Chondrocyte (in vitro differentiated cells): ENCODE measurements at regions not wholly inside any gene's neighbourhood (a gene's known extent, or its start where the extent isn't known, plus 50 kb on each side); places are given as distances from the start of the nearest gene placed in this dataset.
"Not testable (repeated sequence)": the region's sequence is repeated elsewhere in the genome, so short reads cannot be mapped to it uniquely, and the experiment has no call there.

Source experiments
- DNase-seq: peaks from one replicate; pipeline ENCODE4 v3.0.0; 2021; ENCODE audit warnings: mixed read lengths, low spot score
- H3K27ac Mint-ChIP-seq: one replicate; pipeline ENCODE4 v1.8.0; 2021; ENCODE audit warnings: mild to moderate bottlenecking, moderate library complexity, mixed read lengths; ENCODE audit not compliant: unreplicated experiment
- H3K27me3 Mint-ChIP-seq: 2 replicates; pipeline ENCODE4 v1.8.0; 2021; ENCODE audit warnings: low read depth, mixed read lengths
- H3K36me3 Mint-ChIP-seq: 2 replicates; pipeline ENCODE4 v1.8.0; 2021; ENCODE audit warnings: low read depth, mixed read lengths
- H3K4me1 Mint-ChIP-seq: 2 replicates; pipeline ENCODE4 v1.8.0; 2021; ENCODE audit warnings: low read depth, mild to moderate bottlenecking, mixed read lengths
- H3K4me3 Mint-ChIP-seq: one replicate; pipeline ENCODE4 v1.8.0; 2021; ENCODE audit warnings: mild to moderate bottlenecking, moderate library complexity, mixed read lengths; ENCODE audit not compliant: unreplicated experiment
- H3K9me3 Mint-ChIP-seq: 2 replicates; pipeline ENCODE4 v1.8.0; 2021; ENCODE audit warnings: low read depth, mixed read lengths
- TF ChIP-seq, protein P1 (sequence below): fragments of 200-600 bp; sonication (generic); IDR thresholded peaks from 2 replicates; pipeline ENCODE4 v1.5.0; 2021; ENCODE audit warnings: antibody characterized with exemption, mild to moderate bottlenecking, moderate library complexity

GRCh38 chr18:58805467-58806187 lies 59.0 kb upstream of the ZNF532 start:
- TF ChIP-seq, protein P1, sequence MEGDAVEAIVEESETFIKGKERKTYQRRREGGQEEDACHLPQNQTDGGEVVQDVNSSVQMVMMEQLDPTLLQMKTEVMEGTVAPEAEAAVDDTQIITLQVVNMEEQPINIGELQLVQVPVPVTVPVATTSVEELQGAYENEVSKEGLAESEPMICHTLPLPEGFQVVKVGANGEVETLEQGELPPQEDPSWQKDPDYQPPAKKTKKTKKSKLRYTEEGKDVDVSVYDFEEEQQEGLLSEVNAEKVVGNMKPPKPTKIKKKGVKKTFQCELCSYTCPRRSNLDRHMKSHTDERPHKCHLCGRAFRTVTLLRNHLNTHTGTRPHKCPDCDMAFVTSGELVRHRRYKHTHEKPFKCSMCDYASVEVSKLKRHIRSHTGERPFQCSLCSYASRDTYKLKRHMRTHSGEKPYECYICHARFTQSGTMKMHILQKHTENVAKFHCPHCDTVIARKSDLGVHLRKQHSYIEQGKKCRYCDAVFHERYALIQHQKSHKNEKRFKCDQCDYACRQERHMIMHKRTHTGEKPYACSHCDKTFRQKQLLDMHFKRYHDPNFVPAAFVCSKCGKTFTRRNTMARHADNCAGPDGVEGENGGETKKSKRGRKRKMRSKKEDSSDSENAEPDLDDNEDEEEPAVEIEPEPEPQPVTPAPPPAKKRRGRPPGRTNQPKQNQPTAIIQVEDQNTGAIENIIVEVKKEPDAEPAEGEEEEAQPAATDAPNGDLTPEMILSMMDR = no peak
- Mint-ChIP-seq H3K4me3 (no peak overlapping the region), H3K4me1 (peaks cover 13% of the 10 kb centered on the region), H3K9me3 (peaks cover 7% of the 10 kb centered on the region), H3K27ac (no peak overlapping the region), H3K27me3 (no peaks in the 10 kb centered on the region), H3K36me3 (no peaks in the 10 kb centered on the region)
- no peak for DNase-seq

- H3K27me3 Mint-ChIP-seq = no peaks in the 10 kb centered on the region
- TF ChIP-seq, protein P1 = no peak
- H3K9me3 Mint-ChIP-seq = peaks cover 7% of the 10 kb centered on the region
- no peak overlapping the region for H3K27ac Mint-ChIP-seq
- H3K4me3 Mint-ChIP-seq = no peak overlapping the region
- no peaks in the 10 kb centered on the region for H3K36me3 Mint-ChIP-seq
- no peak for DNase-seq
- H3K4me1 Mint-ChIP-seq = peaks cover 15% of the 10 kb centered on the region
Observed at GRCh38 chr18:58806826-58807714, 57.6 kb upstream of the ZNF532 start.

DNA sequence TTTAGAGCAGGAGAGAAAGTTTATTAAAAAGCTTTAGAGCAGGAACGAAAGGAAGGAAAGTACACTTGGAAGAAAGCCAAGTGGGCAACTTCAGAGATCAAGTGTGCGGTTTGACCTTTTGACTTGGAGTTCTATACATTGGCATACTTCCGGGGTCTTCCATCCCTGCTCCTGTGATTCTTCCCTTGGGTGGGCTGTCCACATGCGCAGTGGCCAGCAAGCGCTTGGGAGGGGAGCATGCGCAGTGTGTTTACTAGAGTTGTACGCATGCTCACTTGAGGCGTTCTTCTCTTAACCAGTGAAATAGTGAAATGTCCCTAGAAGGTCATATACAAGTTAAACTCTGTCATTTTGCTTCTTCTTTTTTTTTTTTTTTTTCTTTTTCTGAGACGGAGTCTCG lies 56.9 kb upstream of the ZNF532 start:
- Mint-ChIP-seq H3K9me3 (peaks cover 7% of the 10 kb centered on the region), H3K36me3 (no peaks in the 10 kb centered on the region), H3K27ac (no peak overlapping the region)

DNA sequence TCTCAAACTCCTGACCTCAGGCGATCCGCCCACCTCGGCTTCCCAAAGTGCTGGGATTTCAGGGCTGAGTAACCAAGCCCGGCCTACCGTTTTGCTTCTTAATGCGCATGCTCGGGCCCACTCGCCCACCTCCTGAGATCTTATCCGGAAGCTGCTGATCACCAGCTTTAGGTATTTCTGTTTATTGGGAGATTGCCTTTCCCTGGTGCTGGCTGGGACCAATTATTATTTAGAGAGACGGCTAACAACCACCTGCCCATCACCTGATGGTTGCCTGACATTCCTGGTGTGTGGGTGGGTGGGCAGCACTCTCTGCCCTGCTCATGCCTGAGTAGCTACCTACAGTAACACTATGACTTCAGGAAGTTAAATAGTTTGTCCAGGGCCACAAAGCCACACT lies 56.3 kb upstream of the ZNF532 start:
- no peaks in the 10 kb centered on the region for H3K27me3 Mint-ChIP-seq
- peaks cover 7% of the 10 kb centered on the region for H3K9me3 Mint-ChIP-seq
- no peak for DNase-seq
- H3K4me3 Mint-ChIP-seq = no peak overlapping the region
- TF ChIP-seq, protein P1 = no peak
- no peak overlapping the region for H3K27ac Mint-ChIP-seq
- H3K4me1 Mint-ChIP-seq = peaks cover 23% of the 10 kb centered on the region
- no peaks in the 10 kb centered on the region for H3K36me3 Mint-ChIP-seq

More for the DNA sequence above, 56.9 kb upstream of the ZNF532 start:
- Mint-ChIP-seq H3K27me3 (no peaks in the 10 kb centered on the region), H3K4me1 (peaks cover 17% of the 10 kb centered on the region), H3K4me3 (no peak overlapping the region)
- TF ChIP-seq, protein P1 = no peak
- DNase-seq = no peak

DNA sequence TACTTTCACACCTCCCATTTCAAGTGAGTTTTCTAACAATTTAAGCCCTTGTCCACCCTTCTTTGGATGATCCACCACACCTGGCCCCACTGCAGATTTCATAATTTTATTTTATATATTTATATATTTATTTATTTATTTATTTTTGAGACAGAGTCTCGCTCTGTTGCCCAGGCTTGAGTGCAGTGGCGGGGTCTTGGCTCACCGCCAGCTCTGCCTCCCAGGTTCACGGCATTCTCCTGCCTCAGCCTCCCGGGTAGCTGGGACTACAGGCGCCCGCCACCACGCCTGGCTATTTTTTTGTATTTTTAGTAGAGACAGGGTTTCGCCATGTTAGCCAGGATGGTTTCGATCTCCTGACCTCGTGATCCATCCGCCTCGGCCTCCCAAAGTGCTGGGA lies 52.8 kb upstream of the ZNF532 start:
- not testable (repeated sequence) for H3K27ac Mint-ChIP-seq, DNase-seq, H3K9me3 Mint-ChIP-seq, H3K4me3 Mint-ChIP-seq, H3K27me3 Mint-ChIP-seq, H3K36me3 Mint-ChIP-seq
- peaks cover 25% of the 10 kb centered on the region for H3K4me1 Mint-ChIP-seq
